Rectal smooth muscle tissue (tissue), 1 donor: ENCODE measurements at regions not wholly inside any gene's neighbourhood (a gene's known extent, or its start where the extent isn't known, plus 50 kb on each side); places are given as distances from the start of the nearest gene placed in this dataset.

Experiments
- H3K27ac ChIP-seq: one replicate; pipeline ENCODE4 v1.7.0; 2013; ENCODE audit warnings: low read depth, low read length, inconsistent platforms
- H3K27me3 ChIP-seq: one replicate; pipeline ENCODE4 v1.7.0; 2013; ENCODE audit warnings: low read length; ENCODE audit not compliant: control insufficient read depth, insufficient read depth
- H3K36me3 ChIP-seq: one replicate; pipeline ENCODE4 v1.7.0; 2013; ENCODE audit warnings: low read length; ENCODE audit not compliant: control insufficient read depth, insufficient read depth
- H3K4me1 ChIP-seq: one replicate; pipeline ENCODE4 v1.7.0; 2013; ENCODE audit warnings: low read length; ENCODE audit not compliant: control insufficient read depth, insufficient read depth
- H3K4me3 ChIP-seq: one replicate; pipeline ENCODE4 v1.7.0; 2013; ENCODE audit warnings: low read length
- H3K9ac ChIP-seq: one replicate; pipeline ENCODE4 v1.7.0; 2013; ENCODE audit warnings: low read length

- Histone ChIP-seq H3K9ac (no peak overlapping the region), H3K4me3 (no peak overlapping the region), H3K27ac (no peak overlapping the region), H3K27me3 (no peaks in the 10 kb centered on the region), H3K4me1 (no peaks in the 10 kb centered on the region), H3K36me3 (no peaks in the 10 kb centered on the region)
These were observed 195.2 kb upstream of the TUT7 start for GRCh38 chr9:86549401-86549811.

DNA sequence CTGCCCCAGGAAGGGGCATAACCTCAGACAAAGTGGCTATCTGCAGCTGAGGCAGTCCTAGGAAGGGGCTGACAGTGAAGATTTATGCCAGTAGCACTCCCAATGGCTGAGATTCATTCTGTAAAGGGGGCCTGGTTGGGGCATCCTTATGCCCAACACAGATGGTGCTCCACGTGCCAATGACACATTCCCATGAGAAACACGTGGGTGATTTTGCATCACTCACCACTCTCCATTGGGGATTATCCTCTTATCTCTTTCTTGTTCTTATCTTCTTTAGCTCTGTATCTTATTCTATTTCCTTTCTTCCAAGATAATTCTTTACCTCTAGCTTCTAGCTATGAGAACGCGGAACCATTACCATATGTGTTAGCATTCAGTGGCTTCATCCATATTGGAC, 194.0 kb upstream of the TUT7 start:
- Histone ChIP-seq H3K27me3 (no peaks in the 10 kb centered on the region), H3K27ac (no peak overlapping the region), H3K4me1 (no peaks in the 10 kb centered on the region), H3K36me3 (no peaks in the 10 kb centered on the region), H3K4me3 (no peak overlapping the region), H3K9ac (no peak overlapping the region)

GRCh38 chr9:86547571-86547970, 193.4 kb upstream of the TUT7 start:
- Histone ChIP-seq H3K4me3 (no peak overlapping the region), H3K9ac (no peak overlapping the region), H3K4me1 (no peaks in the 10 kb centered on the region), H3K36me3 (no peaks in the 10 kb centered on the region), H3K27me3 (no peaks in the 10 kb centered on the region), H3K27ac (no peak overlapping the region)

DNA sequence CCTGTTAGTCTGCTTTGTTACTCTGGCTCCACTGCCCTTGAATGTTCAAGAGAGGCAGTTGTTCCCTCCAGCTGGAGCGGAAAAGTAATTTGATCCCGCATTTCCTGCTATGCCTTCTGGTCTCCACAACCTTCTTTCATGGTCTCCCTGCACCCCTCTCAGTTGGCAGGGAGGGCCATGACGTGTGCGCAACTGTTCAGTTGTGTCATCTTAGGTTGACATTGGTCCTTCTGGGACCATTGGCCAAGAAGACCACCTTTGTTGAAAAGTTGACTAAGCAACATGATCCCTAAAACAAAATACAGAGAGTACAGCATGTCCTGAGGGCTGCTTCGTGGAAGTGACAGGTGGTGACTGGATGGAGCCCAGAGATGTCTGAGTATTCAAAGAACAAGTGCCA, 192.5 kb upstream of the TUT7 start:
- Histone ChIP-seq H3K4me1 (no peaks in the 10 kb centered on the region), H3K27ac (no peak overlapping the region), H3K9ac (no peak overlapping the region), H3K36me3 (no peaks in the 10 kb centered on the region), H3K27me3 (no peaks in the 10 kb centered on the region), H3K4me3 (no peak overlapping the region)

GRCh38 chr9:86545090-86545489, 190.9 kb upstream of the TUT7 start:
- no peak overlapping the region for H3K4me3 ChIP-seq
- H3K36me3 ChIP-seq: no peaks in the 10 kb centered on the region
- no peaks in the 10 kb centered on the region for H3K27me3 ChIP-seq
- H3K9ac ChIP-seq: no peak overlapping the region
- no peaks in the 10 kb centered on the region for H3K4me1 ChIP-seq
- no peak overlapping the region for H3K27ac ChIP-seq

GRCh38 chr9:86541014-86541570, 186.9 kb upstream of the TUT7 start:
- Histone ChIP-seq H3K4me3 (no peak overlapping the region), H3K9ac (no peak overlapping the region), H3K27ac (no peak overlapping the region), H3K36me3 (no peaks in the 10 kb centered on the region), H3K4me1 (no peaks in the 10 kb centered on the region), H3K27me3 (no peaks in the 10 kb centered on the region)

- H3K36me3 ChIP-seq: no peaks in the 10 kb centered on the region
- no peak overlapping the region for H3K27ac ChIP-seq
- no peak overlapping the region for H3K9ac ChIP-seq
- no peaks in the 10 kb centered on the region for H3K4me1 ChIP-seq
- no peak overlapping the region for H3K4me3 ChIP-seq
- H3K27me3 ChIP-seq: no peaks in the 10 kb centered on the region
These were observed 181.3 kb upstream of the TUT7 start for GRCh38 chr9:86535406-86535915.

- H3K27me3 ChIP-seq: no peaks in the 10 kb centered on the region
- no peaks in the 10 kb centered on the region for H3K36me3 ChIP-seq
- H3K9ac ChIP-seq: no peak overlapping the region
- H3K4me1 ChIP-seq: no peaks in the 10 kb centered on the region
- no peak overlapping the region for H3K4me3 ChIP-seq
- peak overlapping the region; percentile 8 for H3K27ac ChIP-seq
These were observed 180.5 kb upstream of the TUT7 start for GRCh38 chr9:86534572-86535258.

- H3K4me1 ChIP-seq: no peaks in the 10 kb centered on the region
- no peaks in the 10 kb centered on the region for H3K27me3 ChIP-seq
- H3K36me3 ChIP-seq: no peaks in the 10 kb centered on the region
- no peak overlapping the region for H3K27ac ChIP-seq
- no peak overlapping the region for H3K4me3 ChIP-seq
- no peak overlapping the region for H3K9ac ChIP-seq
These were observed 177.9 kb upstream of the TUT7 start for GRCh38 chr9:86531971-86532640.

GRCh38 chr9:86531273-86531970, 177.2 kb upstream of the TUT7 start:
- no peak overlapping the region for H3K27ac ChIP-seq

GRCh38 chr9:86529496-86530275, 175.5 kb upstream of the TUT7 start:
- Histone ChIP-seq H3K4me1 (no peaks in the 10 kb centered on the region), H3K4me3 (no peak overlapping the region), H3K9ac (no peak overlapping the region), H3K27ac (no peak overlapping the region), H3K27me3 (no peaks in the 10 kb centered on the region), H3K36me3 (no peaks in the 10 kb centered on the region)

More at GRCh38 chr9:86531273-86531970, 177.2 kb upstream of the TUT7 start:
- Histone ChIP-seq H3K4me3 (no peak overlapping the region), H3K9ac (no peak overlapping the region), H3K36me3 (no peaks in the 10 kb centered on the region), H3K27me3 (no peaks in the 10 kb centered on the region), H3K4me1 (no peaks in the 10 kb centered on the region)

GRCh38 chr9:86526021-86526420, 171.8 kb upstream of the TUT7 start:
- H3K4me3 ChIP-seq: no peak overlapping the region
- H3K27ac ChIP-seq: no peak overlapping the region
- H3K27me3 ChIP-seq: no peaks in the 10 kb centered on the region
- no peak overlapping the region for H3K9ac ChIP-seq
- no peaks in the 10 kb centered on the region for H3K36me3 ChIP-seq
- no peaks in the 10 kb centered on the region for H3K4me1 ChIP-seq
